ENCODE measurements at regions not wholly inside any gene's neighbourhood (a gene's known extent, or its start where the extent isn't known, plus 50 kb on each side); places are given as distances from the start of the nearest gene placed in this dataset.

- no peak for TF ChIP-seq POLR2A (IDR thresholded peaks at IDR 0.05; ENCODE audit: low read depth, low read length)
These were observed 151.1 kb upstream of the CST7 start (continued) for GRCh38 chr20:24797745-24798655.

DNA sequence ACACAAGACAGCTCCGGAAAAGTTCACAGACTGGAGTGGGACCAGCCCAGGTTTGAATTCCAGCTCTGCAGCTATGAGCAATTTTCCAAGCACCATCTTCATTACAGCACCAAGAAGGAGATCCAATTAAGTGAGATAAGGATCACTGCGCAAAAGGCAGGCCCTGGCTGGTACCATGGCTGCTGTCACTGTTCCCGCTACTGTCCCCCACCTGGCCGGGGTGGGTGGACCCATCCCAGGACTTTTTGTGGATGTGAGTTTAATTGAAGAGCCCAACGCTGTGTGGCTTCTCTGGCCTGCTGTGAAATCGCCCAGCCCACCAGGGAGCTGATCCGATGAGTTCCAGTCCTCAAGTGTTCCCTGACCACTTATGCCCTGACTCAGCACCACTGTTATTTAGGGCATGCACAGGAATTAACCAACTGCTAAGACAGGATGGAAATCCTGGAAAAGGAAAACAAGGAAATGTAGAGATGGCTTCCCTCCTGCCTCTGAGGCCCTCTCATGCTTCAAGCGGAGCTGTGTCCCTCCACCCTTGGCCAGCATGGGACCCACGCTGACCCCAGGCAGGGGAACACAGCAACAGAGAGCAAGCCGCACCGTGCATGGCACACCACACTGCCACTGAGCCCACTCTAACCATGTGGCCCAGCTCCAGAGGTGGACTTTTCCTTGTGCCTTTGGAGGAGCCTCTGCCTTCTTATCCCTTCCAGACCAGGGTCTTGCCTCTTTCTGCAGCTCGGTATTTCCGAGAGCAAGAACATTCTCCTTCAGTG is 150.0 kb upstream of the CST7 start:
- no peak overlapping the region for H3K56ac ChIP-seq (ENCODE audit: extremely low read depth, insufficient read depth, low read length)
- H4K20me1 ChIP-seq (ENCODE audit: insufficient read depth, low read length): no peaks in the 10 kb centered on the region
- no peak overlapping the region for H2BK5ac ChIP-seq (ENCODE audit: low read depth, low read length, poor library complexity, severe bottlenecking)
- no peaks in the 10 kb centered on the region for H3K9me1 ChIP-seq (ENCODE audit: insufficient read depth, low read length)
- H3K4me3 ChIP-seq (ENCODE audit: insufficient read depth, low read depth, low read length): no peak overlapping the region
- no peak for TF ChIP-seq CEBPB (IDR thresholded peaks at IDR 0.05; ENCODE audit: low read depth, low read length)
- TF ChIP-seq FOS (IDR thresholded peaks at IDR 0.05; ENCODE audit: low read depth, low read length): no peak
- TF ChIP-seq BHLHE40 (IDR thresholded peaks at IDR 0.05; ENCODE audit: low read depth, low read length): no peak
- no peak for TF ChIP-seq ELK1 (IDR thresholded peaks at IDR 0.05; ENCODE audit: borderline replicate concordance, low read depth, low read length)
- TF ChIP-seq RCOR1 (IDR thresholded peaks at IDR 0.05; ENCODE audit: insufficient replicate concordance, low read length): no peak
- TF ChIP-seq CTCF (conservative IDR thresholded peaks at IDR 0.05; ENCODE audit: low read depth, low read length): no peak
- no peak for TF ChIP-seq SMC3 (IDR thresholded peaks at IDR 0.05; ENCODE audit: low read depth, low read length)
- TF ChIP-seq RAD21 (IDR thresholded peaks at IDR 0.05; ENCODE audit: low read length): no peak
- no peak for TF ChIP-seq MAZ (IDR thresholded peaks at IDR 0.05; ENCODE audit: borderline replicate concordance, low read depth, low read length)
- no peak for TF ChIP-seq MXI1 (IDR thresholded peaks at IDR 0.05; ENCODE audit: borderline replicate concordance, low read depth, low read length)
- TF ChIP-seq NFE2L2 (IDR thresholded peaks at IDR 0.05; ENCODE audit: low read depth, low read length): no peak
- no peak overlapping the region for H2BK15ac ChIP-seq (ENCODE audit: low read depth, low read length)
- H2AK9ac ChIP-seq (replicated peaks; ENCODE audit: low read depth, low read length, poor library complexity): no peak overlapping the region
- intact Hi-C loops (cut with micrococcal nuclease) (no loop called here), in situ Hi-C loops (cut with MboI; ENCODE audit: low sequenced_read_pairs) (loop anchor here (10.0 kb wide), 1 partner anchor 644 kb away; no protein-coding TSS in a partner anchor), dilution Hi-C loops (cut with HindIII; ENCODE audit: low sequenced_read_pairs, unreplicated experiment) (no loop called here)
- BruUV-seq (replicated peaks): no TSS peak
- no peak overlapping the region for H4K5ac ChIP-seq (ENCODE audit: low read depth, low read length)
- ATAC-seq (ENCODE audit: low read depth) (no peak), DNase-seq (no peak)
- H3K4ac ChIP-seq (ENCODE audit: low read depth, low read length): no peak overlapping the region
- no peak overlapping the region for H2BK120ac ChIP-seq (ENCODE audit: low read depth, low read length)
- no peaks in the 10 kb centered on the region for H3K36me3 ChIP-seq (ENCODE audit: control insufficient read depth, insufficient read depth, low read length)
- peaks cover 4% of the 10 kb centered on the region; the same call in 1 of the 2 replicates for H3K27me3 ChIP-seq (ENCODE audit: control insufficient read depth, insufficient read depth, low read length)
- no peak overlapping the region for H2AFZ ChIP-seq (replicated peaks; ENCODE audit: low read length, poor library complexity)
- H3K4me2 ChIP-seq (ENCODE audit: low read depth, low read length): no peak overlapping the region
- no peak overlapping the region for H3K14ac ChIP-seq (replicated peaks; ENCODE audit: low read depth, low read length)
- no peak overlapping the region for H2AK5ac ChIP-seq (ENCODE audit: low read depth, low read length)
- no peak overlapping the region for H3K9ac ChIP-seq (ENCODE audit: low read depth, low read length)
- WGBS, 2 experiments (ENCODE audit: extremely low coverage in 2 of 2, insufficient read length in 1 of 2): 80% methylated on average over 1 of the region's 13 CpGs; no CpG with 5 or more reads in 1 of the 2 experiments
- no peak overlapping the region for H3K23ac ChIP-seq (ENCODE audit: low read depth, low read length)
- H2BK20ac ChIP-seq (ENCODE audit: low read depth, low read length): no peak overlapping the region
- POLR2A ChIA-PET (ENCODE audit: unreplicated experiment): no interaction called here
- H3K79me1 ChIP-seq (ENCODE audit: low read depth in 1 of 2, low read length in 2 of 2): no peaks in the 10 kb centered on the region
- H3K9me3 ChIP-seq (ENCODE audit: control insufficient read depth, insufficient read depth, low read length): no peaks in the 10 kb centered on the region
- no peak overlapping the region for H4K91ac ChIP-seq (ENCODE audit: insufficient read depth, low read depth, low read length)
- no peaks in the 10 kb centered on the region for H3K4me1 ChIP-seq (ENCODE audit: control insufficient read depth, insufficient read depth, low read length)
- no peak overlapping the region for H4K8ac ChIP-seq (ENCODE audit: low read depth in 2 of 2, low read length in 2 of 2)
- no peak overlapping the region for H3K18ac ChIP-seq (ENCODE audit: low read depth, low read length)
- no peak overlapping the region for H3K27ac ChIP-seq (ENCODE audit: insufficient read depth, low read length)
- CTCF ChIA-PET: no interaction called here
